HCT116 (cell line): ENCODE measurements at regions not wholly inside any gene's neighbourhood (a gene's known extent, or its start where the extent isn't known, plus 50 kb on each side); places are given as distances from the start of the nearest gene placed in this dataset.

Experiments used
- ATAC-seq: fragments of 200-7000 bp; cut with Tn5 transposase; 2 replicates; pipeline ENCODE4 v1.9.1; 2020; ENCODE audit warnings: mild to moderate bottlenecking, moderate library complexity
- BruUV-seq: library from RNA; stranded (reverse); fragments of 400-500 nt; replicated peaks from 2 replicates; lab custom pipeline; 2021; lab: Mats Ljungman, UMichigan
- CTCF ChIA-PET: fragments of 300-600 bp; sonication (Branson Sonifier 250); formaldehyde crosslinking; loops from one replicate; lab custom pipeline; 2021; ENCODE audit warnings: antibody characterized with exemption; lab: Charles Lee
- POLR2A ChIA-PET: fragments of 300-600, 350-600 bp; sonication (Branson Sonifier 250); formaldehyde crosslinking; loops from one replicate; lab custom pipeline; 2021; ENCODE audit warnings: antibody characterized with exemption; lab: Charles Lee
- RAD21 ChIA-PET, 2 experiments: fragments of 300-600 bp; sonication (Branson Sonifier 250); formaldehyde crosslinking; loops; one replicate each; lab custom pipeline; 2023; ENCODE audit warnings: low total read pairs in 2 of 2; ENCODE audit not compliant: uncharacterized antibody in 2 of 2, unreplicated experiment in 2 of 2, low non-redundant PET in 1 of 2; lab: Charles Lee
- DNase-seq: peaks from one replicate; pipeline ENCODE4 v3.0.0-alpha.2; 2010; ENCODE audit warnings: low read depth, low spot score
- H2AFZ ChIP-seq: fragments of 200-600 bp; shearing (Covaris generic), sonication (generic); 2 replicates; pipeline ENCODE4 v1.6.1; 2017; ENCODE audit warnings: low read depth, mixed run types, mixed read lengths, antibody characterized with exemption, low read length; ENCODE audit not compliant: poor library complexity, severe bottlenecking
- H3K27ac ChIP-seq: 2 replicates; pipeline ENCODE4 v1.5.1; 2012; ENCODE audit warnings: low read depth, low read length
- H3K27me3 ChIP-seq: fragments of 200-600 bp; sonication (generic); 2 replicates; pipeline ENCODE4 v1.6.1; 2016; ENCODE audit warnings: mixed run types, low read length, mixed read lengths; ENCODE audit not compliant: insufficient read depth
- H3K36me3 ChIP-seq, 2 experiments: fragments of 200-500 bp in 1 of 2; fragments of 200-600 bp in 1 of 2; sonication (Bioruptor generic) in 1 of 2; sonication (generic) in 1 of 2; 2 replicates each; pipeline versions ENCODE4 v1.5.1 to v1.6.1; 2014 to 2016; ENCODE audit warnings: low read length in 2 of 2, inconsistent platforms in 1 of 2, mixed read lengths in 1 of 2, mixed run types in 1 of 2; ENCODE audit not compliant: insufficient read depth in 2 of 2, control insufficient read depth in 1 of 2
- H3K4me1 ChIP-seq, 2 experiments: fragments of 200-600 bp in 1 of 2; sonication (generic) in 1 of 2; 2 replicates each; pipeline versions ENCODE4 v1.5.1 to v1.6.1; 2012 to 2017; ENCODE audit warnings: low read length in 2 of 2, inconsistent platforms in 1 of 2, mild to moderate bottlenecking in 1 of 2, mixed read lengths in 1 of 2, mixed run types in 1 of 2, moderate library complexity in 1 of 2; ENCODE audit not compliant: insufficient read depth in 2 of 2, control insufficient read depth in 1 of 2
- H3K4me2 ChIP-seq: fragments of 200-600 bp; sonication (generic); 2 replicates; pipeline ENCODE4 v1.6.1; 2017; ENCODE audit warnings: mixed run types, low read length, mixed read lengths
- H3K4me3 ChIP-seq, 2 experiments: fragments of 200-600 bp in 1 of 2; sonication (generic) in 1 of 2; replicated peaks in 1 of 2; 2 replicates each; pipeline ENCODE4 v1.5.1; 2011 to 2016; ENCODE audit warnings: low read length in 2 of 2, control low read depth in 1 of 2, low read depth in 1 of 2, mild to moderate bottlenecking in 1 of 2, mixed read lengths in 1 of 2, mixed run types in 1 of 2
- H3K79me2 ChIP-seq: fragments of 200-600 bp; sonication (generic); 2 replicates; pipeline ENCODE4 v1.6.1; 2017; ENCODE audit warnings: mild to moderate bottlenecking, mixed run types, low read length, moderate library complexity, mixed read lengths; ENCODE audit not compliant: insufficient read depth
- H3K9ac ChIP-seq: fragments of 200-600 bp; sonication (generic); 2 replicates; pipeline ENCODE4 v1.6.1; 2016; ENCODE audit warnings: low read length, mixed read lengths
- H3K9me2 ChIP-seq: fragments of 200-600 bp; sonication (generic), shearing (Covaris generic); 2 replicates; pipeline ENCODE4 v1.6.1; 2017; ENCODE audit warnings: mixed run types, mild to moderate bottlenecking, moderate library complexity; ENCODE audit not compliant: insufficient read depth
- H3K9me3 ChIP-seq, 2 experiments: fragments of 200-500 bp in 1 of 2; fragments of 200-600 bp in 1 of 2; sonication (Bioruptor generic) in 1 of 2; sonication (generic) in 1 of 2; 2 replicates each; pipeline ENCODE4 v1.6.1; 2014 to 2017; ENCODE audit warnings: low read length in 2 of 2, mixed read lengths in 2 of 2, inconsistent platforms in 1 of 2, low read depth in 1 of 2, mild to moderate bottlenecking in 1 of 2, mixed run types in 1 of 2, moderate library complexity in 1 of 2; ENCODE audit not compliant: control insufficient read depth in 1 of 2, insufficient read depth in 1 of 2
- H4K20me1 ChIP-seq: fragments of 200-600 bp; sonication (generic), shearing (Covaris generic); 2 replicates; pipeline ENCODE4 v1.6.1; 2017; ENCODE audit warnings: mixed run types, mild to moderate bottlenecking, moderate library complexity; ENCODE audit not compliant: insufficient read depth
- ATF3 ChIP-seq: IDR thresholded peaks from 2 replicates; pipeline ENCODE4 v1.6.1; 2012
- CBX3 ChIP-seq: IDR thresholded peaks from 2 replicates; pipeline ENCODE4 v1.6.1; 2012; ENCODE audit warnings: low read depth
- EGR1 ChIP-seq: IDR thresholded peaks from 2 replicates; pipeline ENCODE4 v1.6.1; 2012; ENCODE audit warnings: low read depth
- EZH2phosphoT487 ChIP-seq: fragments of 200-600 bp; IDR thresholded peaks from 2 replicates; pipeline ENCODE4 v1.6.1; 2018; ENCODE audit warnings: antibody characterized with exemption, borderline replicate concordance
- POLR2A ChIP-seq: IDR thresholded peaks from 2 replicates; pipeline ENCODE4 v1.7.0; 2011; ENCODE audit warnings: borderline replicate concordance; ENCODE audit not compliant: insufficient read depth, insufficient read length; ENCODE audit errors: extremely low read depth
- POLR2AphosphoS5 ChIP-seq: IDR thresholded peaks from 2 replicates; pipeline ENCODE4 v1.6.1; 2011; ENCODE audit warnings: mild to moderate bottlenecking, low read depth, low read length, moderate library complexity
- RAD21 ChIP-seq: IDR thresholded peaks from 2 replicates; pipeline ENCODE4 v1.6.1; 2012; ENCODE audit warnings: low read depth, mild to moderate bottlenecking
- SIN3A ChIP-seq: IDR thresholded peaks from 2 replicates; pipeline ENCODE4 v1.6.1; 2012; ENCODE audit warnings: low read depth
- SP1 ChIP-seq: IDR thresholded peaks from 2 replicates; pipeline ENCODE4 v1.6.1; 2012; ENCODE audit warnings: low read depth
- ZBTB33 ChIP-seq: IDR thresholded peaks from 2 replicates; pipeline ENCODE4 v1.6.1; 2011; ENCODE audit warnings: mild to moderate bottlenecking, low read length, moderate library complexity; ENCODE audit not compliant: insufficient replicate concordance; ENCODE audit errors: extremely low read depth
- ZFX ChIP-seq: fragments of 450-650 bp; IDR thresholded peaks from 2 replicates; pipeline ENCODE4 v1.6.1; 2017
- ZNF274 ChIP-seq: fragments of 200-500 bp; sonication (Bioruptor generic); IDR thresholded peaks from 2 replicates; pipeline ENCODE4 v1.6.1; 2014; ENCODE audit warnings: mild to moderate bottlenecking, low read depth, low read length, inconsistent platforms
- intact Hi-C: fragments of 100-400 bp; cut with micrococcal nuclease; formaldehyde crosslinking; loops from 2 replicates; pipeline ENCODE4 v1.10.0; 2022
- TF ChIP-seq, protein P1 (sequence below), 3 experiments: fragments of 200-600 bp in 1 of 3; sonication (generic) in 1 of 3; IDR thresholded peaks in 2 of 3; conservative IDR thresholded peaks in 1 of 3; 2 replicates each; pipeline ENCODE4 v1.5.1; 2012 to 2017; ENCODE audit warnings: low read depth in 2 of 3, low read length in 2 of 3, antibody characterized with exemption in 1 of 3, borderline replicate concordance in 1 of 3, control low read depth in 1 of 3, mild to moderate bottlenecking in 1 of 3, mixed read lengths in 1 of 3, mixed run types in 1 of 3, moderate library complexity in 1 of 3; ENCODE audit not compliant: insufficient read depth in 1 of 3
- TF ChIP-seq, protein P2 (sequence below): IDR thresholded peaks from 2 replicates; pipeline ENCODE4 v1.6.1; 2012; ENCODE audit warnings: low read depth

- Histone ChIP-seq H3K4me3 (no peak overlapping the region), H2AFZ (no peak overlapping the region), H4K20me1 (no peaks in the 10 kb centered on the region), H3K27ac (no peak overlapping the region), H3K9me2 (no peaks in the 10 kb centered on the region), H3K9ac (no peak overlapping the region), H3K79me2 (no peaks in the 10 kb centered on the region), H3K9me3 (no peaks in the 10 kb centered on the region), H3K36me3 (no peaks in the 10 kb centered on the region), H3K4me1 (no peaks in the 10 kb centered on the region), H3K4me2 (no peak overlapping the region), H3K27me3 (no peaks in the 10 kb centered on the region)
- no TSS peak for BruUV-seq
- DNase-seq: no peak
- TF ChIP-seq, protein P1, sequence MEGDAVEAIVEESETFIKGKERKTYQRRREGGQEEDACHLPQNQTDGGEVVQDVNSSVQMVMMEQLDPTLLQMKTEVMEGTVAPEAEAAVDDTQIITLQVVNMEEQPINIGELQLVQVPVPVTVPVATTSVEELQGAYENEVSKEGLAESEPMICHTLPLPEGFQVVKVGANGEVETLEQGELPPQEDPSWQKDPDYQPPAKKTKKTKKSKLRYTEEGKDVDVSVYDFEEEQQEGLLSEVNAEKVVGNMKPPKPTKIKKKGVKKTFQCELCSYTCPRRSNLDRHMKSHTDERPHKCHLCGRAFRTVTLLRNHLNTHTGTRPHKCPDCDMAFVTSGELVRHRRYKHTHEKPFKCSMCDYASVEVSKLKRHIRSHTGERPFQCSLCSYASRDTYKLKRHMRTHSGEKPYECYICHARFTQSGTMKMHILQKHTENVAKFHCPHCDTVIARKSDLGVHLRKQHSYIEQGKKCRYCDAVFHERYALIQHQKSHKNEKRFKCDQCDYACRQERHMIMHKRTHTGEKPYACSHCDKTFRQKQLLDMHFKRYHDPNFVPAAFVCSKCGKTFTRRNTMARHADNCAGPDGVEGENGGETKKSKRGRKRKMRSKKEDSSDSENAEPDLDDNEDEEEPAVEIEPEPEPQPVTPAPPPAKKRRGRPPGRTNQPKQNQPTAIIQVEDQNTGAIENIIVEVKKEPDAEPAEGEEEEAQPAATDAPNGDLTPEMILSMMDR (IDR thresholded peaks at IDR 0.05 in 2 of 3, conservative IDR thresholded peaks at IDR 0.05 in 1 of 3; ENCODE audit: borderline replicate concordance in 1 of 3, insufficient read depth in 1 of 3, low read depth in 2 of 3, low read length in 2 of 3): no peak
- no peak for TF ChIP-seq CBX3
- no peak for TF ChIP-seq EZH2phosphoT487
- no peak for TF ChIP-seq EGR1
- no peak for TF ChIP-seq POLR2AphosphoS5
- TF ChIP-seq, protein P2, sequence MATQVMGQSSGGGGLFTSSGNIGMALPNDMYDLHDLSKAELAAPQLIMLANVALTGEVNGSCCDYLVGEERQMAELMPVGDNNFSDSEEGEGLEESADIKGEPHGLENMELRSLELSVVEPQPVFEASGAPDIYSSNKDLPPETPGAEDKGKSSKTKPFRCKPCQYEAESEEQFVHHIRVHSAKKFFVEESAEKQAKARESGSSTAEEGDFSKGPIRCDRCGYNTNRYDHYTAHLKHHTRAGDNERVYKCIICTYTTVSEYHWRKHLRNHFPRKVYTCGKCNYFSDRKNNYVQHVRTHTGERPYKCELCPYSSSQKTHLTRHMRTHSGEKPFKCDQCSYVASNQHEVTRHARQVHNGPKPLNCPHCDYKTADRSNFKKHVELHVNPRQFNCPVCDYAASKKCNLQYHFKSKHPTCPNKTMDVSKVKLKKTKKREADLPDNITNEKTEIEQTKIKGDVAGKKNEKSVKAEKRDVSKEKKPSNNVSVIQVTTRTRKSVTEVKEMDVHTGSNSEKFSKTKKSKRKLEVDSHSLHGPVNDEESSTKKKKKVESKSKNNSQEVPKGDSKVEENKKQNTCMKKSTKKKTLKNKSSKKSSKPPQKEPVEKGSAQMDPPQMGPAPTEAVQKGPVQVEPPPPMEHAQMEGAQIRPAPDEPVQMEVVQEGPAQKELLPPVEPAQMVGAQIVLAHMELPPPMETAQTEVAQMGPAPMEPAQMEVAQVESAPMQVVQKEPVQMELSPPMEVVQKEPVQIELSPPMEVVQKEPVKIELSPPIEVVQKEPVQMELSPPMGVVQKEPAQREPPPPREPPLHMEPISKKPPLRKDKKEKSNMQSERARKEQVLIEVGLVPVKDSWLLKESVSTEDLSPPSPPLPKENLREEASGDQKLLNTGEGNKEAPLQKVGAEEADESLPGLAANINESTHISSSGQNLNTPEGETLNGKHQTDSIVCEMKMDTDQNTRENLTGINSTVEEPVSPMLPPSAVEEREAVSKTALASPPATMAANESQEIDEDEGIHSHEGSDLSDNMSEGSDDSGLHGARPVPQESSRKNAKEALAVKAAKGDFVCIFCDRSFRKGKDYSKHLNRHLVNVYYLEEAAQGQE: no peak
- no peak for TF ChIP-seq ZNF274
- no peak for TF ChIP-seq ZFX
- no peak for TF ChIP-seq RAD21
- TF ChIP-seq POLR2A: no peak
- no peak for TF ChIP-seq ZBTB33
- no peak for TF ChIP-seq SIN3A
- TF ChIP-seq SP1: no peak
- TF ChIP-seq ATF3: no peak
- ChIA-PET CTCF (no interaction called here), POLR2A (no interaction called here), RAD21 (no interaction called here)
- intact Hi-C loops: no loop called here
- no peak for ATAC-seq
These were observed 1382.8 kb upstream of the CELF4 start for GRCh38 chr18:38948436-38948835.
